ENCODE measurements at regions not wholly inside any gene's neighbourhood (a gene's known extent, or its start where the extent isn't known, plus 50 kb on each side); places are given as distances from the start of the nearest gene placed in this dataset.

DNA sequence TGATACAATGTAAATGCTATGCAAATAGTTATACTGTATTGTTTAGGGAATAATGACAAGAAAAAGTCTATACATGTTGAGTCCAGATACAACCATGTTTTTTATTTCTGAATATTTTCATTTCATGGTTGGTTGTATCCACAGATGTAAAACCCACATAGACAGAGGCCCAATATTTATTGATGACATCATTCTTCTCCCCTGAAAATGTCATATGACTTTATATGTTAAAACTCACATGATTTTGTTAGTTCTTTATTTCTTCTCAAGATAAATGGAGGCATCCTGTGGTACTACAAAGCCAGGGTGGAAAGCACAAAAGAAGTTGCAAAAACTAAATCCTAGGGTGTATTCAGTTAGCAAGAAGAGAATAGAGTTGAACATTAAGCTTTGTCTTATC, 149.3 kb upstream of the GLRA2 start:
- TF ChIP-seq, protein P1, sequence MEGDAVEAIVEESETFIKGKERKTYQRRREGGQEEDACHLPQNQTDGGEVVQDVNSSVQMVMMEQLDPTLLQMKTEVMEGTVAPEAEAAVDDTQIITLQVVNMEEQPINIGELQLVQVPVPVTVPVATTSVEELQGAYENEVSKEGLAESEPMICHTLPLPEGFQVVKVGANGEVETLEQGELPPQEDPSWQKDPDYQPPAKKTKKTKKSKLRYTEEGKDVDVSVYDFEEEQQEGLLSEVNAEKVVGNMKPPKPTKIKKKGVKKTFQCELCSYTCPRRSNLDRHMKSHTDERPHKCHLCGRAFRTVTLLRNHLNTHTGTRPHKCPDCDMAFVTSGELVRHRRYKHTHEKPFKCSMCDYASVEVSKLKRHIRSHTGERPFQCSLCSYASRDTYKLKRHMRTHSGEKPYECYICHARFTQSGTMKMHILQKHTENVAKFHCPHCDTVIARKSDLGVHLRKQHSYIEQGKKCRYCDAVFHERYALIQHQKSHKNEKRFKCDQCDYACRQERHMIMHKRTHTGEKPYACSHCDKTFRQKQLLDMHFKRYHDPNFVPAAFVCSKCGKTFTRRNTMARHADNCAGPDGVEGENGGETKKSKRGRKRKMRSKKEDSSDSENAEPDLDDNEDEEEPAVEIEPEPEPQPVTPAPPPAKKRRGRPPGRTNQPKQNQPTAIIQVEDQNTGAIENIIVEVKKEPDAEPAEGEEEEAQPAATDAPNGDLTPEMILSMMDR (IDR thresholded peaks at IDR 0.05; ENCODE audit: insufficient read depth, low read depth, low read length): no peak
- TF ChIP-seq EZH2 (IDR thresholded peaks at IDR 0.05; ENCODE audit: insufficient read depth, low read length): no peak

Data from astrocyte (in vitro differentiated cells and primary cell).